Amygdala (tissue), 56 donors: ENCODE measurements at regions not wholly inside any gene's neighbourhood (a gene's known extent, or its start where the extent isn't known, plus 50 kb on each side); places are given as distances from the start of the nearest gene placed in this dataset.
"Not testable (repeated sequence)": the region's sequence is repeated elsewhere in the genome, so short reads cannot be mapped to it uniquely, and the experiment has no call there.

ENCODE experiments used
- DNase-seq, 56 donors: peaks; one replicate each; lab custom pipeline; 2025; lab: John Stamatoyannopoulos, UW

DNA sequence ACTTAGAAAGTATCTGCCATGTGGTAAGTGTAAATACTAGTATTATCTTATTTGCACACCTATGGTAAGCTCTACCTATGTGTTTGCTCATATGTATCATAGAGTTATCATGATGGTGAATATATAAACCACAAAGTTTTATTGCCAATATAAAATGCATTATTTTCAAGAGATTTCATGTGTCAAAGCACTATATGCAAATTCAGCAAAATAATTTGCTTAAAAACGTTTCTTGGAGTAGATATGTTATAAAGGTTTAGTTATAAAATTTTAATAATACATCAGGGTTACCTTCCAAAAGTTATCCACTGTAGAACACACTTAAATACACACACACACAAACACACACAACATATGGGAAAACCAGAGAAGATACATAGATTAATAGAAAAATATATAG, 1431.7 kb upstream of the C9orf72 start:
- no peak for DNase-seq

DNA sequence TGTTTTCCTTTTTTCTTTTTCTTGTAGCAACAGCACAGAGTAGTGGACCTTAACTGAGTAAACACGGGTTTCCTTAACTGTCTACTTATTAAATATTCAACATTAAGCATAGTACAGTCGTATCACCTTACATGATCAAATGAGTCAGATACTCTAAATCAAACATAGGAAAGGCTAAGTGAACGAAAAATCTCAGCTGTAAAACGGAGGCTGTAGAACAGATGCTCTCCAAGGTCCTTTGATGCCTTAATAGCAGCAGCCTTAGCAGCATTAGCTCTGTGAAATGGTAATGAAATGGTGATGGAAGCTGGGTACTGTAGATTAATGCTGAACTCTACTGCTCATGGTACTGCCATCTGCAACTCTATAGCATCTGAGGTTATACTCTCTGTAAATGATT, 1433.3 kb upstream of the C9orf72 start:
- no peak for DNase-seq

DNA sequence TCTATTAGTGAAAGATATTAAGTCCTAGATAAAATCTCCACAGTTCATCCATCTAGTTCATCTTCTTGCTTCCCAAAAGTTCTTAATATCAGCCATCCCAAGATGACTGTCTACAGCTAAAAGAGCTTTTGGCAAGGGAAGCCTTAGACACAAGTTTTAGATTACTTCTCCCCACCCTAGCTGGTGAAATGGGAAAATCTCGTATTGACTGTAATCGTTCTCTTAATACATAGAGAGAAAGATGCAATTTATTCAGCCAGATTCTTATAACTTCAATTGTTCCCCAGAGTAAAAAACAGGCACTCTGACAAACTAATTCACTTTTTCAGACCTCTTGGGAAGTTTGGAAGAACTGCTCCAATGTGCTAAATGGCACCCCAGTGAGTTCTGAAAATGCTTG, 1439.6 kb upstream of the C9orf72 start:
- DNase-seq = no peak

DNA sequence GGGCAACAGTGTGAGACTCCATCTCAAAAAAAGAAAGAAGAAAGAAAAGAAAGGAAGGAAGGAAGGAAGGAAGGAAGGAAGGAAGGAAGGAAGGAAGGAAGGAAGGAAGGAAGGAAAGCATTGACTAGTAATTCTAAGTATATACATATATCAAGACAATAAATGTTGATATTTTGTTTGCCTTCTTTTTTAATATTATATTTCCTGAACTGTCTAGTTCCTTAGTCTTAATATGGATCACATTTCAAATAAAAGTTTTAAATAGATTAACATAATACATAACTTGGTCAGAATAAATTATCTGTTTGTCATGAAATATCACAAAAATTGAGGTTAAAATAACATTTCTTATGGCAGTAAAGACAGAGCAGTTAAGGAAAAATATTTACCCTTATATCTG, 1448.4 kb upstream of the C9orf72 start:
- DNase-seq = no peak

DNA sequence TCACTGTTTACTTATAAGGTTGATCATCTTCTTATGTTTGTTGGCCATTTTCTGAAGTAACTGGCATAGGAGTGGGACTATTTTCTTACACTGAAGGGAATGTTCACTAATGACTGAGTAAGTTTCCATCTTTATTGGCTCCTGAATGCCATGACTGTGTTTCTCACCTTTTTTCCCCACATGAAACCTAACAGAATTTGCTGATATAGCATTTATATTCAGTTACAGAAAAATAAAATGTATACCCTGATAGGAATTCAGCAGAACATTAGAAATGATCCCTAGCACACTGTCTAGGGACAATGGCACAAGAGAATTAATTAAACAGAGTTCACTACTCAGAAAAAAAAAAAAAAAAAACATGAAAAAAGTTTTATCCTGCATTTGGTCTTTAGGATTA, 1465.1 kb upstream of the C9orf72 start:
- DNase-seq = no peak

DNA sequence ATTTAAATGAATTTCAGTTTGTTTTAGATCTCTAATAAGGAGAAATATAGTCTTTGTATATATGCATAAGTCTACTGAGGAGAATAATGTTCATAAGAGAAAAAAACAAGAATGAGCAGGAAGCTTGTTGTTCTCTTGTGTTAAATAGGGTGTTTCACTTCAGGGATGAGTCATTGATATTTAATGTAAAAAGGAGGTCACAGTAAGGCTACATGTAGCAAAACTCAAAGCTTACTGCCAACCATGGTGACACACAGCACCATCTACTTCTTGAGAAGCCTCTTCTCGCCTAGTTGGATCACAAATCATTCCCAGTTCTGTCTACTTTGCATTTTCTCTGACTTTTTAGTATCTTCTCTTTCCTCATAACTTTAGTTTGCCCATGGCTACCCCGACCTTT, 1466.0 kb upstream of the C9orf72 start:
- DNase-seq = no peak

DNA sequence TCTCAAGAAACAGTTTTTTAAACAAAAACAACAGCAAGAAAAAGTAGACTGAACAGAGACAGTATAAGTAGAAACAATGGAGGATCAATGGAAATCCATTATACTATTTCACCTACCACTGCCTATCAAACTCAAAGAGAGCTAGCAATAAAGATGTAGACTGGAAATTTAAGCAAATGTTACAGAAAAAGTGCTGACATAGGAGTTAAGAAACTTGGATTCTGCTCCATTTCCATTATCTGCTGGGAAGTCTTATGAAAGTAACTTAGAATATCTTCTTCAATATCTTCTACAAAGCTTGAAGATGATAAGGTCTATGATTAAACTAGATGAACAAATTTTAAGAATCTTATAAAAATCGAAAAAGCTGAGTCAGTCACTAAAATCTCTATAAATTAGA, 1469.8 kb upstream of the C9orf72 start:
- DNase-seq = no peak

DNA sequence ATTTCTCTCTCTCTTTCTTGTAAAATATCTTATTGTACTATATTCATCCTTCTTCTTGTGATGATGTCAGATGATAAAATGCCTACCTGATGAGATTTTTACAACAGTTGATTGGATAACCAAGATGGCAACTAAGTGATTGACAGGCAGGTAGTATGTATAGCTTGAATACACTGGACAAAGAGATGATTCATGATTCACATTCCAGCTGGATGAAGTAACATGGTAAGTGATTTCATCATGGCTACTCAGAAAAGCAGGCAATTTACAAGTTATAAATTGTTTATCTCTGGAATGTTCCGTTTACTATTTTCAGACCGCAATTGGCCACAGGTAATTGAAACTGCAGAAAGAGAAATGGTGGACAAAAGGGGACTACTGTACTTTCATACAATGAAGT, 1471.7 kb upstream of the C9orf72 start:
- DNase-seq = no peak

DNA sequence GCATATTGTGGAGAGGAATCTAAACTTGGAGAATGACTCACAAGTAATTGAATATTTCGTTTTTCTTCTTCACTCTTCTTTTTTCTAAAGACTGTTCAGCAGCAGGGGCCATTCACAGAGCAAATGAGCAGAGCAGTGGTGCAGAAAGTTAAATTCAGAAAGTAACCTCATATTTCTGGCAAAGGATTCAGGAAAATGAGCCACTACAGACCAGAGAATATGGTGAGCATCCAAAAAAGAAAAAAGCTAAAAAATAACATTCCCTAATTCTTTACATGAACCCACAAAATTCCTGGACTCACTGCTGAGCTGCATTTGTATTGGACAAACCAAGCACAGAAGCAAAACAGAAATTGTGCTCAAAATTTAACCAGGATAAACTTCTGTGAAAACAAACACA, 1486.8 kb upstream of the C9orf72 start:
- DNase-seq = no peak

DNA sequence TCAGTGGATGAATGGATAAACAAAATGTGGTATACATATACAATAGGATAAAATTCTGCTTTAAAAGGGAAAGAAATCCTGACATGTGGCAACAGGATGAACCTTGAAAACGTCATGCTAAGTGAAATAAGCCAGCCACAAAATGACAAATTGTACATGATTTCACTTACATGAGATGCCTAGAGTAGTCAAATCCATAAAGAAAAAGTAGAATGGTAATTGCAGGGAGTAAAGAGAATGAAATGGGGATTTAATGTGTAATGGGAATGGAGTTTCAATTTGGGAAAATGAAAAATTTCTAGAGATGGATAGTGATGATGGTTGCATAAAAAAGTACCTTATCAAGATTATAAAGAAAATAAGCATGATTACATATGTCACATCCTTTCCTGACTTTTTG, 1489.2 kb upstream of the C9orf72 start:
- DNase-seq = no peak

DNA sequence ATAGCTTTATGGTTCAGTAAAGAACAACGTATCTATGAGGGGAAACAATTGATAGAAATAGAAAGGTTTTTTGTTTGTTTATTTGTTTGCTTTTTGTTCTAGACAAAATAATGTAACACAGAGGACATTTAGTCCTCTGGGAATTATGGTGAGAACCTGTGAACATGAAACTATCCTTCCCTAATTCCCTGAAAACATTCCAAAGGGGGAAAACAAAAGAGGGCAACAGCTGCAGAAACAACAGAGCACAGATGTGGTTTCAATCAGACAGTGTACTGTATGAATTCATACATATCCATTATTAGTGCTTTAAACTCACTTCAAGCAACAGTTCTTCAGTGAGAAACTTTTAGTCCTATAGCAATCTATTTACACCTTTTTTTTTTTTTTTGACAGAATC, 1489.8 kb upstream of the C9orf72 start:
- no peak for DNase-seq

DNA sequence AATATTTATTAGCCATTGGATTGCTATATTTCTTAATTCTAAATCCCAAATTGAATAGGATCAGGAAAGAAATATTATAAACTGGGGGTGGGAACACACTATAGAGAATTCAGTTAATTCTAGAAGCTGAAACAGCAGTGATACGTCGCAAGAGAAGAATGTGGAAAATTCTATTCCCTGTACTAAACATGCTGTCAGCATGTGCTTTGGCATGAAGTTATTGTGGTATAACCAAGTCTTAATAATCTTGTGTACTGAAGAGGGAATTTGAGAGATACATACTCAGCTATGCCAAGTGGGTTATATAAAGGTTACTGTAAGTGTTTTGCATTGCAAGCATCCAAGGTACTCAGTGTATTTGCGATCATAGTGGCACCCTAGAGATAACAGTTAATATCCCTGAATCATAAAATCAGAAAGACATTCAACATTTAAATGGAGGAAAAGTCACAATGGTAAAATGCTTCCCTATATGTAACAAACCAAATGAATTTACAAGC, 1492.9 kb upstream of the C9orf72 start:
- DNase-seq = no peak

DNA sequence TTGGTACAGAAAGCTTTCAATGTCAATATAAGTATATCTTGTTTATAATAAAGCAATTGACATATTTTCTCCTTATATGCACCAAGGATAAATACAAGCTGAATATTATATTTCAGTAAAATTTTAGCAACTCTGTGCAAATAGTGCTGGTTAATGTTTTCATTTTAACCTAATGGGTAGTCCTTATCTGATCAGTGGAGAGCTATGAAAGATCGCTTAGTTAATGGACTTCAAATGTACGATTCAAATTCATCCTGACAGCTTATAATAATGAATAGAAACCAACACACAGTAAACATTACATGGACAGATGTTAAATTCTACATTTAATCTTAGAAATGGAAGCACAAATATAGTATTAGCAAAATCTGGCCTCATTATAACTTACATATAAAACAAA, 1495.2 kb upstream of the C9orf72 start:
- no peak for DNase-seq

DNA sequence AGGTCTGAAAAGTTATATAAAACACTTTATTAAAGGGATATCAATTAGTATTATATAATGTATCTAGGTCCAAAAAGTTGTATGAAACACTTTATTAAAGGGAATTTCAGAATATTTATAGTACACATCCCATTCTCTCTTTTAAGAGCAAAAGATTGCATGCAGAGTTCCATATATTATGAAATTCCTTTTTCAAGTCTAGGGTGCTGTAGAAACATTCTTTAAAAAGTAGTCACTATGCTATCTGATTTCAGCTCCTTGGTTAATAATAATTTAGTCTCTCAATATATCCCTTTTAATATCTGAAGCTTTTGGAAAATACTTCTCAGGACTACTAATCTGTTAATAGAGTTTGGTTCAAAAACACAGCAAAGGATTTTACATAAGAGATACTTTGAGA, 1496.1 kb upstream of the C9orf72 start:
- DNase-seq = no peak

DNA sequence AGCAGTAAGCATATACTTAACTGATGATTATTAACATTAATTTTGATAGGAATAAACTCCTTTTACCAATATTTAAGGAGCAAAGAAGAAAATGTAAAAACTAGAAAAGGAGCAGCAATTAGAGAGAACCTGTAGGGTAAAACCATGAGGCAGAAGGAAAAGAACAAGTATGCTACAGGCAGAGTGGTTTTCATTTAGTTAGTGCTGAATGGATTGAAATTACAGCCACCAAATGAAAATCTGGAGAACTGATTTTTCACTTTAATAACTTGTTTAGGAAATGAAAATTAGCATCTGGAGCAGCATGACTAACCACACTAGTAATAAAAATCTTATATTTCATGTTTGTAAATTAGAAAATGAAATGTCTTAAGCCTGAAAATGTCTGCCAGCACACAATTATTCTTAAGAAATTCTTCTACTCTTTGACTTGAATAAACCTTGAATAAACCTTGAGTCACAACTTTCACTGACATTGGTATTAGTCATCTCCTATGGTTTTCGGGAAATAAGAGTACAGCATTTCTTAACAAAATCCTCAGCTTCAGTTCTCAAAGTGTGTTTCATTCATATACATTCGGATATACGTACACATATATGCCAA, 1504.9 kb upstream of the C9orf72 start:
- no peak for DNase-seq

DNA sequence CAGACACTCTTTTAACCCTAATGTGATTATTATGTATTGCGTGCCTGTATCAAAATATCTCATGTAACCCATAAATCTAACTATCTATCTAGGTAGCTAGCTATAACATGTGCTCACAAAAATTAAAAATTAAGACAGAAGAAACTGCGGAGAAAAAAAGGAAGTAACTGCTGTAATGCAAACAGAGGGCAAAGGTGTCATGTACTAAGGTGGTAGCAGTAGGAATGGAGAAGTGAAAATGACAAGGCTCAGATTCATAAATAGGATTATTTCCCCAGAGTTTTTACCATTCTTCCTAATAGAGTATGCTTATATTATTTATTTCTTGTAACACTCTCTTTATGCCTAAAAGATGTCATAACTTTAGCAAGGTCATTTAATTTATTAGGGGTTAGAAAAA, 1527.5 kb upstream of the C9orf72 start:
- DNase-seq = no peak

DNA sequence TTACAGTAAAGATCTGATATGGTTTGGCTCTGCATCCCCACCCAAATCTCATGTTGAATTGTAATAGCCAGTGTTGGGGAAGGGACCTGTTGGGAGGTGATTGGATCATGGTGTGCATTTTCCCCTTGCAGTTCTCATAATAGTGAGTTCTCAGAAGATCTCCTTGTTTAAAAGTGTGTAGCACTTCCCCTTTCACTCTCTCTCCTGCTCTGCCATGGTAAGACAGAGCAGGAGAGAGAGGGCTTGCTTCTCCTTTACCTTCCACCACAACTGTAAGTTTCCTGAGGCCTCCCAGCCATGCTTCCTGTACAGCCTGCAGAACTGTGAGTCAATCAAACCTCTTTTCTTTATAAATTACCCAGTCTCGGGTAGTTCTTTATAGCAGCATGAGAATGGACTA, 1530.9 kb upstream of the C9orf72 start:
- DNase-seq = not testable (repeated sequence)

DNA sequence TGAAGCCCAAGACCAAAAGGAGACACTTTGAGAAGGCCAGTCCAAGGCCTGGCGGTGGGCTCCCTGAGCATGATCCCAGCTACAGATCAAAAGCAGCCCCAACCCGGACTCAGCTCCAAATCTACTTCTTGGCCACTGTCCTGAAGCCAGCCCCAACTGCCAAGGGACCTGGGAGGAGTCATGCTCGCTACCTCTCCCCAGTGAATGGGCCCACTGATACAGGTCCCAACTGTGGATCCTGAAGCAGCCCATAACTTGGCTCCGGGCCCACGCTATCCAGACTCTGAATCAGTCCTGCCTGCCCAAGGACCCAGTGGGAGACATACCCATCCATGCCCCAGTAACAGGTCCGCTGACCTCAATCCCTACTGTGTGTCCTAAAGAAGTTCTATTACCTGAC, 1545.3 kb upstream of the C9orf72 start:
- DNase-seq = no peak

DNA sequence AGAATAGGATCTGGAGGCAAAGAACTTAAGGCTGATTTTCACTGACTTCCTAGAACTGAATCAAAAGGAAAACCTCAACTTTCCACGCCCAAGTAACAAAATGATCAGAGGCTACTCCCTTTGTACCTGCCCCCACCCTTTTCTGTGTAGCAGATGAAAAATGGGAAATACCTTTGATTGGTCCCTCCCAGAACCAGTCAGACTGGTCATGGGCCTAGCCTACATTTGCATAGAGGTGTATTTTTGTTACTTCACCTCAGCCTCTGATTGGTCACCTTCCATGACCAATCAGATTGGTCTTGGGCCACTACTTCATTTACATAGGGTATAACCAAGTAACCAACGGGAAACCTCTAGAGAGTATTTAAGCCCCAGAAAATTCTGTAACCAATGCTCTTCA, 1553.5 kb upstream of the C9orf72 start:
- no peak for DNase-seq

DNA sequence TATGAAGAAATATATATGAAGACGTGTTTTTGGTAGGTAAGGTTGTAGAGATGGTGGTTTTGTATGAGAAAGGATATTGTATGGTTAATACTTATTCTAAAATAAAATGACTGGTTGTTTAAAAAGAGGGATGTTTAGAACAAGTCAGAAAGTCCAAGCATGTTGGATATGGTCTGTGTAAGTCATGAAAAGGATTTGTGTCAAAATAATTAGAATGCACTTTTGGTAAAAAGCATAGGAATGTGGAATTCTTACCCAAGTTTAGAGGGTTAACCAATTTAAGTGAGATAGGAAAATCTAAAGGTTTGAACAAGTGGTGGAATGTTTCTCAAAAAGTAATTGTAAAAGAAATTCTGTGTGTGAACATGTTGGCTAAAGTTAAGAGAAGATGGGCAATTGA, 1556.5 kb upstream of the C9orf72 start:
- DNase-seq = no peak

DNA sequence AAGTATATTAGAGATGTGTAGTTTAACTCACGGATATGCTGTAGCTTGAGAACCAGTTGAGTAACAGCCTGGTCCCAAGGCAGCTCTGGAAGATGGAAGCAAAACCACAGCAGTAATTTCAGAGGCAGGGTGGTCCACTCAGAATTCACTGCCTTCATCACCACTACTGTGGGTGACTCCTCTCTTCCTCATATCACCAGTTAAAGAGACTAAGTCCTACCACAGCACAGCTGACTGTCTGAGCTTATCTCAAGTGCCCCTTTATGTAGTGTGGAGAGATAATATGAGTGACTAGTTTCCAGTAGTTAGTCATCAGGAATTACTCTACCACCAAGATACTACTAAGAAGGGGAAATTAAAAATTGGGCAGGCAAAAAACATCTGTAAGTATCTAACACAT, 1571.2 kb upstream of the C9orf72 start:
- DNase-seq = no peak

DNA sequence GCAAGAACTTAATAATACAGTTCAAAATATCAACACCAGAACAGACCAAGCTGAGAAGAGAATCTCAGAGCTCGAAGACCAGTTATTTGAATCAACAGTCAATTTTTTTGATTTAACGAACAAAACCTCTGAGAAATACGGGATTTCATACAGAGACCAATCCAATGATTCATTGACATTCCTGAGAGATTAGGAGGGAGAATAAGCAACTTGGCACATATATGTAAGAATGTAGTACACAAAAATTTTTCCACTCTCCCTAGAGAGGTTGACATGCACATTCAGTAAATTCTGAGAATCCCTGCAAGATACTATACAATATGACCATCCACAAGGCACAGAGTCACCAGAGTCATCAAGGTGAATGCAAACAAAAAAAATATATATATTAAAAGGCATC, 1577.3 kb upstream of the C9orf72 start:
- no peak for DNase-seq

DNA sequence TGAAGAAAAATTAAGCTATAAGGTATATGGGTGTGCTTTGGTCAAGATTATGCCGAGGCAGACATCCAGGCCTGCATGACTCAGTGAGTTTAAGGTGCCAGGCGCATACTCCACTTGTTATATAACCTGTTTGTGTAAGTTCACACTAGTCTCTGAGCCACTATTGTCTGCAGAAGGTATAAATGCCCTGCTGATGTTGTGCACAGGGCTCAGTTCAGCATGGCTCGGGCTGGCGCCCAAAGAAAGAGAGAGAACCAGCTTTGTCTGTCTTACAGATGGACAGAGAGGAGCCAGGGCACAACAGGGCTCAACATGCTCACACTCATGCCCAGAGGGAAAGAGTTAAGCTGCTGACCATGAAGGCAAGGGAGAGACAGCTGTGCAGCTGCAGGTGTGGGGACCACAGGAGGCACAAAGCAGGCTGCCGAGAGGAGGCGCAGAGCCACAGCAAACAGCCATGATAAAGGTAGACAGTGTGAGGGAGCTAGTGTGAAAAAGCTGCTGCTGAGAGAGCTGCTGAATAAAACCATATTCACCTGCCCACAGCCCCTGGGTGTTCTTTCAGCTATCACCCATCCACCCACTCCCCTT, 1587.6 kb upstream of the C9orf72 start:
- no peak for DNase-seq
